C4-2B (cell line): ENCODE measurements at regions not wholly inside any gene's neighbourhood (a gene's known extent, or its start where the extent isn't known, plus 50 kb on each side); places are given as distances from the start of the nearest gene placed in this dataset.

ENCODE experiments used
- H3K27ac ChIP-seq: fragments of 450-650 bp; 2 replicates; pipeline ENCODE4 v1.5.1; 2017
- CTCF ChIP-seq: fragments of 450-650 bp; conservative IDR thresholded peaks from 2 replicates; pipeline ENCODE4 v1.5.1; 2017; ENCODE audit warnings: mild to moderate bottlenecking
- ZFX ChIP-seq: fragments of 450-650 bp; IDR thresholded peaks from 2 replicates; pipeline ENCODE4 v1.6.1; 2017

- no peak overlapping the region for H3K27ac ChIP-seq
- TF ChIP-seq CTCF, result no peak
- TF ChIP-seq ZFX, result no peak
Observed at GRCh38 chr17:65455154-65455971, 106.1 kb downstream of the AXIN2 start.

DNA sequence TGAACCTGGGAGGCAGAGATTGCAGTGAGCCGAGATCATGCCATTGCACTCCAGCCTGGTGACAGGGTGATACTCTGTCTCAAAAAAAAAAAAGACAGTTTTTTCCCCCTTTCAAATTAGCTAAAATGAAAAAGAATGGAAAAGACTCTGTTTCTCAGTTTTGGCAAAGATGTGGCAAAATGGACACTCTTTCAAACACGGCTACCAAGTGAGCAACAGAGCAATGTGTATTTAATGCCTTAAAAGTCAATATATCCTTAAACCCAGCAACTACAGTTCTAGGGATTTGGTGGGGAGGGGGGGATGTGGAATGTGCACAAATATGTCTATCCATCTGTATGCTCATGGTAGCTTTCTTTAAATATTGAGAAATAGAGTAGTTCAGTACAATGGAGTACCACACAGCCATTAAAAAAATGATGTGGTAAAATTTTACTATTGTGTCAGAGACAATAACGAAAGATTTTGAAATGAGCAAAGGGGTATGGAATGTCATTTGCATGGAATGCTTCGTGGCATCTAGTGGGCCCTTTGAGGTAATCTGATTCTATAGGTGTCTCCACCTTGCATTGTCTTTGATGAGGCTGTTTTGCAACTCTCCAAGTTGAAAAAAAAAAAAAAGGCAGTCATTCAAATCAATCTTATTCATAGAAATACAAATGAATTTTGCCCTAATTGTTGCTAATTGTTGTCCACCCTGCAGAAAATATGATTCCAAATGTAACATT, 108.1 kb downstream of the AXIN2 start:
- TF ChIP-seq CTCF (no peak), ZFX (no peak)
- no peak overlapping the region for H3K27ac ChIP-seq

- no peak for TF ChIP-seq CTCF
- no peak for TF ChIP-seq ZFX
Observed at GRCh38 chr17:65449495-65449894, 112.0 kb downstream of the AXIN2 start.

GRCh38 chr17:65447823-65448222, 113.6 kb downstream of the AXIN2 start:
- TF ChIP-seq ZFX (no peak), CTCF (no peak)
- H3K27ac ChIP-seq, result no peak overlapping the region

More at GRCh38 chr17:65449495-65449894, 112.0 kb downstream of the AXIN2 start:
- no peak overlapping the region for H3K27ac ChIP-seq

- TF ChIP-seq CTCF (no peak), ZFX (no peak)
Observed at GRCh38 chr17:65446838-65447526, 114.5 kb downstream of the AXIN2 start.

GRCh38 chr17:65446043-65446442, 115.4 kb downstream of the AXIN2 start:
- no peak overlapping the region for H3K27ac ChIP-seq
- TF ChIP-seq CTCF, result no peak
- TF ChIP-seq ZFX, result no peak

More at GRCh38 chr17:65446838-65447526, 114.5 kb downstream of the AXIN2 start:
- H3K27ac ChIP-seq, result no peak overlapping the region

DNA sequence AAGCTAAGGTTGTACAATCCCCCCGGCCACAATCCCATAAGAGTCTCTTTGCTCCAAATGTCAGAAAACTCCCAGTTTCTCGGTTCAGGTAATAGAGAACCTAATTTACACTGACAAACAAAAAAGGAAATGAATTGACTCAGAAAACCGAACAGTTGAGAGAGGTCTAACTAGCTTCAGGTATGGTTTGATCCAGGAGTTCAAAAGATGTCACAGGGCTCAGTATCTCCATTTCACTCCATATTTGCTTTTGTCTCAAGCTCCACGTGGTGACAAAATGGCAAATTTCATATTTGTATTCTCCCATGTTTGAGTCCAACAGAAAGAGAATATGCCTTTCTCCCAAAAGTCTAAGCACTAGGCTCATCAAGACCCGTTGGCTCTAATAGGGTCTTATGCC, 117.4 kb downstream of the AXIN2 start:
- TF ChIP-seq ZFX (no peak), CTCF (no peak)
- H3K27ac ChIP-seq, result no peak overlapping the region
